Pancreas (tissue), 10 donors: ENCODE measurements at regions not wholly inside any gene's neighbourhood (a gene's known extent, or its start where the extent isn't known, plus 50 kb on each side); places are given as distances from the start of the nearest gene placed in this dataset.

Experiments
- ATAC-seq, 4 donors: fragments of 200-7000 bp; cut with Tn5 transposase; one replicate each; pipeline versions ENCODE4 v1.8.0 to v1.9.1; 2020; ENCODE audit warnings: mild to moderate bottlenecking in 4 of 4, moderate library complexity in 4 of 4
- DNase-seq, 6 donors: peaks; one replicate each; pipeline ENCODE4 v3.0.0-alpha.2; 2020
- FAIRE-seq: peaks from 2 replicates; lab custom pipeline; 2012; peaks lifted over from hg19 to GRCh38; lab: Jason Lieb, UNC
- H3K27ac ChIP-seq, 4 donors: fragments of 200-600 bp; sonication (generic); 1 replicate in 3 of 4; 2 replicates in 1 of 4; pipeline versions ENCODE4 v1.5.0 to v1.8.0; 2020
- H3K27me3 ChIP-seq, 4 donors: fragments of 200-600 bp; one replicate each; pipeline ENCODE4 v1.8.0; 2021
- H3K36me3 ChIP-seq, 3 donors: fragments of 200-600 bp; sonication (generic) in 1 of 3; one replicate each; pipeline versions ENCODE4 v1.5.0 to v1.8.0; 2020 to 2021
- H3K4me1 ChIP-seq, 3 donors: fragments of 200-600 bp; one replicate each; pipeline ENCODE4 v1.8.0; 2021
- H3K4me3 ChIP-seq, 4 donors: fragments of 200-600 bp; sonication (generic) in 2 of 4; one replicate each; pipeline versions ENCODE4 v1.5.0 to v1.8.0; 2020 to 2021
- H3K9me3 ChIP-seq, 4 donors: fragments of 200-600 bp; one replicate each; pipeline ENCODE4 v1.8.0; 2021
- WGBS, 2 donors: extraction: QIAGEN DNeasy Blood & Tissue Kit; methylation state at CpG; one replicate each; pipeline ENCODE4 v1.1.7; 2013; 5-methylcytosine and 5-hydroxymethylcytosine counted together
- intact Hi-C, 3 donors: fragments of 100-400 bp; cut with DNase I; formaldehyde crosslinking; loops; one replicate each; pipeline versions ENCODE4 v1.11.1 to v1.14.2; 2022
- TF ChIP-seq, protein P1 (sequence below), 4 donors: fragments of 200-600 bp; sonication (generic) in 3 of 4; IDR thresholded peaks; one replicate each; pipeline versions ENCODE4 v1.5.0 to v1.8.0; 2021; ENCODE audit warnings: antibody characterized with exemption in 4 of 4
- donor health status: healthy with polysubstance abuse.
- donor health status: DM: no; HTN: no; CAD: no; lungs with moderate emphysema.
- donor health status: DM: no; HTN: no; CAD: no.
- donor health status: control.
- donor health status: control.
- donor health status: Bipolar disorder and iron deficiency.
- donor health status: DM: yes; HTN: yes; CAD: no.
- donor health status: DM: no; HTN: no; CAD: no.
- donor health status: DM: no; HTN: no; CAD: no.
- donor health status: DM: yes; HTN: yes; CAD: no.

- H3K4me3 ChIP-seq = no peak overlapping the region
- DNase-seq = no peak
- no peak for FAIRE-seq
- H3K27me3 ChIP-seq = no peaks in the 10 kb centered on the region
- H3K36me3 ChIP-seq = no peaks in the 10 kb centered on the region
- TF ChIP-seq, protein P1, sequence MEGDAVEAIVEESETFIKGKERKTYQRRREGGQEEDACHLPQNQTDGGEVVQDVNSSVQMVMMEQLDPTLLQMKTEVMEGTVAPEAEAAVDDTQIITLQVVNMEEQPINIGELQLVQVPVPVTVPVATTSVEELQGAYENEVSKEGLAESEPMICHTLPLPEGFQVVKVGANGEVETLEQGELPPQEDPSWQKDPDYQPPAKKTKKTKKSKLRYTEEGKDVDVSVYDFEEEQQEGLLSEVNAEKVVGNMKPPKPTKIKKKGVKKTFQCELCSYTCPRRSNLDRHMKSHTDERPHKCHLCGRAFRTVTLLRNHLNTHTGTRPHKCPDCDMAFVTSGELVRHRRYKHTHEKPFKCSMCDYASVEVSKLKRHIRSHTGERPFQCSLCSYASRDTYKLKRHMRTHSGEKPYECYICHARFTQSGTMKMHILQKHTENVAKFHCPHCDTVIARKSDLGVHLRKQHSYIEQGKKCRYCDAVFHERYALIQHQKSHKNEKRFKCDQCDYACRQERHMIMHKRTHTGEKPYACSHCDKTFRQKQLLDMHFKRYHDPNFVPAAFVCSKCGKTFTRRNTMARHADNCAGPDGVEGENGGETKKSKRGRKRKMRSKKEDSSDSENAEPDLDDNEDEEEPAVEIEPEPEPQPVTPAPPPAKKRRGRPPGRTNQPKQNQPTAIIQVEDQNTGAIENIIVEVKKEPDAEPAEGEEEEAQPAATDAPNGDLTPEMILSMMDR (IDR thresholded peaks at IDR 0.05) = no peak
- H3K9me3 ChIP-seq = no peaks in the 10 kb centered on the region
- H3K27ac ChIP-seq = no peak overlapping the region
- intact Hi-C loops = no loop called here
- 64 to 67% methylated on average over 8 of the region's 8 CpGs for WGBS, 2 donors
- no peaks in the 10 kb centered on the region for H3K4me1 ChIP-seq
- no peak for ATAC-seq
Measured at GRCh38 chr12:131370321-131370720, 340.6 kb upstream of the SFSWAP start.

- no peak for DNase-seq
- no peak for FAIRE-seq
- TF ChIP-seq, protein P1 (IDR thresholded peaks at IDR 0.05) = no peak
Measured at GRCh38 chr12:131370791-131371347, 340.0 kb upstream of the SFSWAP start.

DNA sequence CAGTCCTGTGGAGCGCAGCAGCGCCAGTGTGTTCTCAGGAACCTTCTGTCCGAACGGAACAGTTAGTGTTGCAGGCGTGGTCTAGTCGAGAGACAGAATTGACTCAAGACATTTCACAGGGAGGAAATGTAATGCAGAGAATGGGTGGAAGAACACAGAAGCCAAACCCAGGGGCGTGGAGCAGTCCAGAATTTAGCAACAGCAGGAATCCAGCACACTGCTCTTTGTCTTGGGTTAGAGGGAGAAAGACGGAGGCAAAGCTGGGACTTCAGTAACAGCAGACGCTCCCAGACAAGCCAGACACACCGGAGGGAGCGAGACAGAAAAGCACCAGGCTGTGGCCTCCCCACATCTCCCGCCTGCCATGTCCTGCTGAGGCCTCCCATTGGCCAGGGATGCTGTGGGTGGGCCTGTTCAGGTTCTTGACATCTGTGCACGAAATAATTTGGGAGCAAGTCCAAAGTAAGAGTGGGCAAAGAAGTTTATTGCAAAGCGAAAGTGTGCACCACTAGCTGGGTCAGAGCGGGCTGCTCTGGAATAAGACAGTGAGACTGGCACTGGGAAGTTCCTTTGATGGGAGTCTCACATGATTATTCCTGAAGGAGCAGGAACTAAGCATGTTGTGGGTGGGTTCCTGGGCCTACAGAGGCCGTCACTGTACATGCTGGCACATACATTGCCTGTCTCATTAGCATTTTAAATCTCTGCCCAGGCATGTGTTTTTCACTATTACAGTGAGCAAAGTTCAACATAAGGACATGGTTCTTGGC, 339.3 kb upstream of the SFSWAP start:
- no peak for FAIRE-seq
- H3K4me1 ChIP-seq = no peaks in the 10 kb centered on the region

More at GRCh38 chr12:131370791-131371347, 340.0 kb upstream of the SFSWAP start:
- H3K36me3 ChIP-seq = no peaks in the 10 kb centered on the region
- WGBS, 2 donors = 66% methylated on average over 11 of the region's 11 CpGs
- no peak for ATAC-seq
- H3K27me3 ChIP-seq = no peaks in the 10 kb centered on the region
- no peaks in the 10 kb centered on the region for H3K4me1 ChIP-seq
- no peak overlapping the region for H3K27ac ChIP-seq
- intact Hi-C loops = no loop called here
- H3K9me3 ChIP-seq = no peaks in the 10 kb centered on the region
- H3K4me3 ChIP-seq = no peak overlapping the region

DNA sequence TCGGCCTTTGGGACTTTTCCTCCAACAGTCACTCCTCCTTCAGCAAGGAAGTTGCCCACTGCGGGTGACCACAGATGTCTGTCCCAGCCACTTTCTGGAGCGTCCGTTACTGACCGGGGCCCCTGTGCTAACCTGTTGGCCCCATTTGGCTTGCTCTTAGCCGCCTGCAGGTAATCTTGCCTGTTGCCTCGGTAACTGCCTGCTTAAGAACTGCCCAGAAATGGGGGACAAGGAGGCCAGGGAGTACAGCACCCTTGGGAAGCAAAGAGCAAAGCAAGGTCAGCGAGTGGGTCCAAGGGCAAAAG, 338.8 kb upstream of the SFSWAP start:
- H3K27me3 ChIP-seq = no peaks in the 10 kb centered on the region
- WGBS, 2 donors = 62 to 74% methylated on average over 8 of the region's 8 CpGs
- H3K4me1 ChIP-seq = no peaks in the 10 kb centered on the region
- H3K27ac ChIP-seq = no peak overlapping the region
- no peak for DNase-seq
- H3K36me3 ChIP-seq = no peaks in the 10 kb centered on the region
- TF ChIP-seq, protein P1 (IDR thresholded peaks at IDR 0.05) = no peak
- no peaks in the 10 kb centered on the region for H3K9me3 ChIP-seq
- FAIRE-seq = no peak
- intact Hi-C loops = no loop called here
- no peak overlapping the region for H3K4me3 ChIP-seq
- no peak for ATAC-seq

More for the DNA sequence above, 339.3 kb upstream of the SFSWAP start:
- intact Hi-C loops = no loop called here
- H3K9me3 ChIP-seq = no peaks in the 10 kb centered on the region
- H3K27me3 ChIP-seq = no peaks in the 10 kb centered on the region
- ATAC-seq (no peak), DNase-seq (no peak)
- TF ChIP-seq, protein P1 (IDR thresholded peaks at IDR 0.05) = no peak
- 67 to 72% methylated on average over 16 of the region's 16 CpGs for WGBS, 2 donors
- H3K4me3 ChIP-seq = no peak overlapping the region
- no peaks in the 10 kb centered on the region for H3K36me3 ChIP-seq
- no peak overlapping the region for H3K27ac ChIP-seq

DNA sequence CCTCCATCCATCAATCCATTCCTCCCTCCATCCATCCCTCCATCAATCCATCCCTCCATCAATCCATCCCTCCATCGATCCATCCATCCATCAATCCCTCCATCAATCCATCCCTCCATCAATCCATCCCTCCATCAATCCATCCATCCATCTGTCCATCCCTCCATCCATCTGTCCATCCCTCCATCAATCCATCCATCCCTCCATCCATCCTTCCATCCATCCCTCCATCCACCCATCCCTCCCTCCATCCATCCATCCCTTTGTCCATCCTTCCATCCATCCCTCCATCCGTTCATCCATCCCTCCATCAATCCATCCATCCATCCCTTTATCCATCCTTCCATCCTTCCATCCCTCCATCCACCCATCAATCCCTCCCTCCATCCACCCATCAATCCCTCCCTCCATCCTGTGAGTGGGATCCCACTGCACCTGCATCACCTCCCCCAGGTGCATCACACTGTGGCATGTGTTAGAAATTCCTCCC, 338.1 kb upstream of the SFSWAP start:
- Histone ChIP-seq H3K27ac (no peak overlapping the region), H3K4me1 (no peaks in the 10 kb centered on the region), H3K36me3 (no peaks in the 10 kb centered on the region), H3K27me3 (no peaks in the 10 kb centered on the region), H3K4me3 (no peak overlapping the region), H3K9me3 (no peaks in the 10 kb centered on the region)
- no peak for ATAC-seq
- intact Hi-C loops = no loop called here
- TF ChIP-seq, protein P1 (IDR thresholded peaks at IDR 0.05) = no peak
- DNase-seq = no peak
- WGBS, 2 donors = 52 to 65% methylated on average over 2 of the region's 2 CpGs
- FAIRE-seq = no peak
